HG03354 (cell line): ENCODE measurements at regions not wholly inside any gene's neighbourhood (a gene's known extent, or its start where the extent isn't known, plus 50 kb on each side); places are given as distances from the start of the nearest gene placed in this dataset.
"Not testable (repeated sequence)": the region's sequence is repeated elsewhere in the genome, so short reads cannot be mapped to it uniquely, and the experiment has no call there.

ENCODE experiments used
- ATAC-seq: cut with Tn5 transposase; IDR thresholded peaks from one replicate; pipeline ENCODE4 v1.9.1; 2021; ENCODE audit warnings: mild to moderate bottlenecking; ENCODE audit not compliant: unreplicated experiment, poor library complexity, severe bottlenecking

DNA sequence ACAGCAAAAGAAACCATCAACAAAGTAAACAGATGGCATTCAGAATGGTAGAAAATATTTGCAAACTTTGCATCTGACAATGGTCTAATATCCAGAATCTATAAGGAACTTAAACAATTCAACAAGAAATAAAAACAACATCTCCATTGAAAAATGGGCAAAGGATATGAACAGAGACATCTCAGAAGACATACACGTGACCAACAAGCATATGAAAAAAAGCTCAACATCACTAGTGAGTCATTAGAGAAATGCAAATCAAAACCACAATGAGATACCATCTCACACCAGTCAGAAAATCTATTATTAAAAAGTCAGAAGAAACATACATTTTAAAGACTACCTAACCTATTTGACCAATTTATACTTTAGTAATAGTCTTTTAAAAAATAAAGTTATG is 571.3 kb upstream of the NRG3 start:
- ATAC-seq = no peak

DNA sequence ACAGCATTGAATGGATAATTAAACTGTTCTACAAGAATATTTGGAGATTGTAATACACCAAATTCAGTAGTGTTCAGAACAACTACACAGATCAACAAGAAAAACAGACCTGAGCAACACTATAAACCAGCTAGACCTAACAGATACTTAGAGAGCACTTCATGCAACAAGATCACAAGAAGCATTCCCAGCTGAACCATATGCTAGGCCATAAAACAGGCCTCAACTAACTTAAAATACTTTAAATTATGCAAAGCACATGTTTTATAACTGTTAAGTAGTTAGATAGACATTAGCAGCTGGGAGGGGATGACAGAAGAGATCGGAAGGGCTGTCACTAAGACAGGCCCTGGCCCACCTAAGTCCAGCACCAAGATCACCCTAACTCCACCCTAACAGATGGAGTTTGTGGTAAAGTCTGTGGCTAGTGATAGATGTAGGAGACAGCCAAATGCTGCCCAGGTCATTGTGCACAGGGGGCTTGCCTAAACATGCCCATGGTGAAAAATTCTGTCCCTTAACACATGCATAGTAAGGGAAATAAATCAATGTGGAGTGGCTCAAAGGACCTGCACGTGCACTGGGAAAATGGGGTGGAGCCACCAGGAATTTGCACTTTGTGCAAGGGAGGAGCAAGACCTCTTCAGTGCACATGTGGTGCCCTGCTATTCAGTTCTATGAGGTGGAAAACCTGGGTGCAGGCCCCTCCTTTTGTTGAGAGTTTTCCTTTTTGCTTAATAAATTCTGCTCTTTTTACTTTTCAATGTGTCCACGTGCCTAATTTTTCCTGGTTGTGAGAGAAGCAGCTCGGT is 567.8 kb upstream of the NRG3 start:
- ATAC-seq = no peak

DNA sequence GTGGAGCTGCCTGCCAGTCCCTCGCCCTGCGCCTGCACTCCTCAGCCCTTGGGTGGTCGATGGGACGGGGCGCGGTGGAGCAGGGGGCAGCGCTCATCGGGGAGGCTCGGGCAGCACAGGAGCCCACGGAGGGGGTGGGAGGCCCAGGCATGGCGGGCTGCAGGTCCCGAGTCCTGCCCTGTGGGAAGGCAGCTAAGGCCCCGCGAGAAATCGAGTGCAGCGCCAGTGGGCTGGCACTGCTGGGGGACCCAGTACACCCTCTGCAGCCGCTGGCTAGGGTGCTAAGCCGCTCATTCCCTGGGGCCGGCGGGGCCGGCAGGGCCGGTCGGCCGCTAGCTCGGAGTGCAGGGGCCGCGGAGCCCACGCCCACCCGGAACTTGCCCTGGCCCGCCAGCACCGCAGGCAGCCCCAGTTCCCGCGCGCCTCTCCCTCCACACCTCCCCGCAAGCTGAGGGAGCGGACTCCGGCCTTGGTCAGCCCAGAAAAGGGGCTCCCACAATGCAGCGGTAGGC is 565.9 kb upstream of the NRG3 start:
- no peak for ATAC-seq

DNA sequence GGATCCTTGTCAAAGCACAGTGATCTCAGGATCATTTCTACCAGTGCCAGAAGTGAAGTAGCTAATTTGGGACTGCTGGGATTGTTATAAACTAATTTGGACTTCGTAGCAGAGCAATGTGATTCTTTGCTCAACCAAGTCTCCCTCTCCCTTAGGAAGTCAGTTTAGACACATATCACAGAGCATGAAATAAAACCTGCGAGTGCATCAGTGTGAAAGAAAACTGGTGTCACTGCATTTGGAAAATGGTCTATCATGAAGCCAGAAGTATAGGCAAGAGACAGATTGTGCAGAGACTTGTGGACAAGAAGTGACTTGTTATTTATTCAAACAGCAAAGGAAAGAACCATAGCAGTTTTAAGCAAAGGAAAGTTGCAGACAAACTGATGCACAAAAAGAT is 560.5 kb upstream of the NRG3 start:
- ATAC-seq = no peak

DNA sequence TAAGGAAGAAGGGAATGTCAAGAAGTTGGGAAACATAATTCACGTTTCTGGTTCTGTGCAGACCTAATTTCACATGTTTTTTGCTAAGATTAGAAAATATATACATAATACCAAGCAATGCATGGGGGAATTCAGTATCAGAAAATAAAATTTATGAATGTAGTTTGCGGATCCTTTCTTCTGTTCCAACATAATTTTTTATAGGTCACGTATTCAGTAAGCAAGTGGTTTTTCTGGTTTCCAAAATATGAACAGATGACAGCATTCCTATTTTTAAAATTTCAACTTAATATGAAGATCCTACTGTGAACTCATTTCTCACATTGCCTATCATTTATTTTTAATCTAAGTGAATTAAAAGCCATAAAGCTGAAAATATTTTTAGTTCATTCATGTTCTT is 560.0 kb upstream of the NRG3 start:
- ATAC-seq = no peak

DNA sequence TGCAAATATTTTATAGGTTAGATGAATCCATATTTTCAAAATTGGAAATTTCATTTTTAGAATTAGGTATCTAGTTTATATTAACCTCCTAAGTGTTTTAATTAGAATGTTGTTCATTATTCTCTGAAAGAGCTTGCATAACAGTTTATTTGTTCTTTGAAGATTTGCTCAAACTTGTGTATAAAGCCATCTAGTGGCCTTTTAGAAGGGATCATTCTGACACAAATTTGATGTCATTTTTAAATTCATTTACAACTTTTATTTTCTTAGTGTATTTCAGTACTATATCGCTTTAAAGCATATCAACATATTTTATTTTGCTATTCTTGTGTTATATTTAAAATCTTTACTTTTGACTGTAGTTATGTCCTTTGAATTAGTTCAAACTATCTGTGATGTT is 527.0 kb upstream of the NRG3 start:
- no peak for ATAC-seq

DNA sequence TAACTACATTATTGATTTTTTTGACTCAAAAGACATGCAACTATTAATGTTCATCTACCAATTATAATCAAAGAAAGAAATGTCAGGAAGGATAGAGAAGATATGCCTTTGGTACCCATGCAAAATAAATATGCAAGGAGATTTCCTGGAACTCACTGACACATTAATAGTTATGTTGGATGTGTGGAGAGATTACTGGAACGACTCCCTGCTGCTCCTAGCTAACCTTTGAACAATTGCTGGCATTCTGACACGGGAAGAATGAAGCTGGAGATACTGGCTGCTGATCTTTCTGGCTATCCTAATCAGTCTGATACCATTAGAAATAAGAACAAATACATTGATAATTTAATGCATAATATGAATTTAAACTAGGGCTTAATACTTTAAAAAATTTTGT is 507.9 kb upstream of the NRG3 start:
- no peak for ATAC-seq

DNA sequence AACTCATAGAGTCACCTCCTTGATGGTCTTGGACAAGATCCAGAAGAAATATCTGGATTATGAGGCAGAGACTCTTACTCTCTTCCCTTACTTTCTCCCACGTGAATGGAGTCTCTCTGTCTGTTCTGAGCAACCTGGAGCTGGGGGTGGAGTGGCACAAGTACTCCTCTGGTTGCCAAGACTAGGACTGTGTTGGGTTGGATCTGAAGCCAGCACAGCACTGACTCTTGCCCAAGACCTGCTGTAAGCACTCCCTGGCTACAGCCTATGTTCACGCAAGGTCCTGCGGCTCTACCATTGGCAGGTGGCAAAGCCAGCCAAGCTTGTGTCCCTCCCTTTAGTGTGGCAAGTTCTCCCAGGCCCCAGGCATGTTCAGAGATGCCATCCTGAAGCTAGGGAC is 488.2 kb upstream of the NRG3 start:
- ATAC-seq = no peak

DNA sequence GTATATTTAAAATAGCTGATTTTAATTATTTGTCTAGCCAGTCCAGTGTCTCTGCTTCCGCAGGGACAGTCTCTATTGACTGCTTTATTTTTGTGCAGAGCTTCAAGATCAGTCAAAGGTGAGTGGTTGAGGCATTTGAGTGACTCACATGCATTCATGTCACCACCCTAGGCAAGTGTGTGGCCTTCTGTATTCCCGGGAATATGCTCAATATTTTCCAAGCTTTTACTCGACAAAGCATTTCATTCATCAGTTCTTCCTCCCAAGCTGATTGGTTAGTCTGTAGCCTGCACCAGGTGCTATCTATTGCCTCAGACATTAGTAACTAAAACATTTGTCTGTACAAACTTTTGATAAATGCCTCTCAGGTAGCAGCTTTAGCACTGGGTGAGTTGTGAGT is 471.5 kb upstream of the NRG3 start:
- no peak for ATAC-seq

DNA sequence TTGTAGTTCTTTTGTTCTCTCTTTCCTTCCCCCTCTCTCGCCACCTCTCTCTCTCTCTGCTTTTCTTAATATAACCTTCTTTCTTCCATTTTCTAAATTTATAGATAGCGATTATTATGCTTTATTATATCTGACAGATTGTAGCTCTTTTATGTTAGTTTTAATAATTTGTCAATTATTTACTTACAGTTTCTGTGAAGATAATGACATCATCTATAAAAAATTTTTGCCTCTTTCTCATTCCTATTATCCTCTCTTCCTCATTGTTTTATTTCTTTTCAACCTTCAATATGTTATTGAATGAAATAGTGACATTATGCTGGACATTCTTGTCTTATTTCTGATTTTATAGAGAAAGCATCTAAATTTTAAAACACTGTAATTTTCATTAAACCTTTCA is 469.6 kb upstream of the NRG3 start:
- no peak for ATAC-seq

DNA sequence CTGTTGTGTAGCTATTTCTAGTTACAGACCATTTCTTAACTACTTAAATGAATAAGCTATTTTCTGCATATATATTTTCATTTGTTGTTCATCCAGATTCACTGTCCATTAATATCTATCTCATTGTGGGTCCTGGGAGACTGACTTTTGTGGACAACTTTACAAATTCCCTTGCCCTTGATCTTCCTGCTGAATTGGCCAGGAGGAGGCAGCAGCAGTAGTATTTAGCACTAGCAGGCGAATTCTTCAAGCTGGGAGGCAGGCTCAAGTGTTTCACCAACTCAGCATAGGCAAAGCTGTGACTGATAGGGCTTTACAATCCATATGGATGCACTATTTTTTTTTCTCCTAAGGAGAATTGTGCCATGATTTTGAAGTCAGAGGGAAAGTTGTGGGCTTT is 461.0 kb upstream of the NRG3 start:
- no peak for ATAC-seq

DNA sequence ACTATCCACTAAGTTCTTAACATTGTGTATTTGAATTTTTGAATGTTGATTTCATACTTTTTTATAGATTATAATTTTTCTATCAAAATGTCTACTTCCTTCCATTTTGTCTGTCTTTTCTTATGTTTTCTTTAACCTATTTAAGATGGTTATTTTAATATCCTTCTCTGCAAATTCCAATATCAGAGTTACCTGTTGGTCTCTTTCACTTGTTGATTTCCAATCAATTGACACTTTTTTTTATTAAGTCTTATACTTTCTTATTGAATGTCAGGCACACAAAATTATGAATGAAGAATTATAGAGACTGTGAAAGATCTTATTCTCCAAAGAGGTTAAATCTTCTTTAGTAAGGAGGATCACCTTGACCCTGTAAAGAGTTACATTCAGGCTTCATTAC is 448.3 kb upstream of the NRG3 start:
- no peak for ATAC-seq

DNA sequence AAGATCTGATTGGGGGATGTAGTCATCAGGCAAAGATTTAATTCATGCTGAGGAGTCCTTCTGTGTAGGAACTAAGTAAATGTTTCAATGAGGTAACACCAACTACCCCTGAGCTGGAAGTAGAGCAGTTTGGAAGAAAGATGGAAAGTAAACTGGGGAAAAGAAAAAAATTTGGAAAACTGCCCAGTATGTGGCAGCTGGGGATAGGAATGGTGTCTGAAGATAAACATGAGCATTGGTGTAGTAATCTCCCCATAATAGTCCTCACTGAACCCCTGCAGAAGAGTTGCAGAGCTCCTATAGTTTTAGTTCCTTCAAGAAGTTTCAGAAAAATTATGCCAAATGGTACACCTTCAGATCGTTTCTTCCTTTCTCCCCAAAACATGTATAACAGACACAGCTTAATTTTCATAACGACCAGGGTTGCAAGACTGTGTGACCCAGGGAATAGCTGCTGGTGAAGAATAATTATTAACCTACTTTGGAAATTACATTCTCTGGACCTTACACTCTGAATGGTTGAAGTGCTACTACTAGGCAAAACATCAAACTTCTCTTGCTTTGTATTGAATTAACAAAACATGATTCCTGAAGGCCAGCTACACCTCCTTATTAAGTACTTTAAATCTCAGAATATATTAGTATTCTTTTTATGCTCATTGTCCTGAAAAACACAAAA is 446.4 kb upstream of the NRG3 start:
- no peak for ATAC-seq

DNA sequence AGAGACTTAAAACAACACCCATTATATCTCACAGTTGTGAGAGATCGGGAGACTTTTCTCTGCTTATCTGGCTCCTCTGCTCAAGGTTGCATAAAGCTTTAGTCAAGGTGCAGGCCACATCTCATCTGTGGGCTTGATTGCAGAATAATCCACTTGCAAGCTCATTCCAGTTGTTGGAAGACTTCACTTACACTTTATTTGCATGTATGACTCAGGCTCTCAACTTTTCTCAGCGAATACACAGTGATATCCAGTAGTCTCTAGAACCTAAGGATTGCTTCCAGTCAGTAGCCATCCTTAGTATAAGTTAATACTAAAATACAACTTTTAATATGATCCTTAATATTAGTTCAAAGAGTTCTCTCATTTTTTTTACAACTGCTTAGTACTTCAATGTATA is 435.5 kb upstream of the NRG3 start:
- ATAC-seq = no peak

DNA sequence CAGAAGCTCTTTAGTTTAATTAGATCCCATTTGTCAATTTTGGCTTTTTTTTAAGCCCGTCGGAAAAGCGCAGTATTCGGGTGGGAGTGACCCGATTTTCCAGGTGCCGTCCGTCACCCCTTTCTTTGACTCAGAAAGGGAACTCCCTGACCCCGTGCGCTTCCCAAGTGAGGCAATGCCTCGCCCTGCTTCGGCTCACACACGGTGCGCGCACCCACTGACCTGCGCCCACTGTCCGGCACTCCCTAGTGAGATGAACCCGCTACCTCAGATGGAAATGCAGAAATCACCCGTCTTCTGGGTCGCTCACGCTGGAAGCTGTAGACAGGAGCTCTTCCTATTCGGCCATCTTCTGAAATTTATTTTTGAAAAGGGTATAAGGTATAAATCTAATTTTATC is 433.4 kb upstream of the NRG3 start:
- ATAC-seq = not testable (repeated sequence)

DNA sequence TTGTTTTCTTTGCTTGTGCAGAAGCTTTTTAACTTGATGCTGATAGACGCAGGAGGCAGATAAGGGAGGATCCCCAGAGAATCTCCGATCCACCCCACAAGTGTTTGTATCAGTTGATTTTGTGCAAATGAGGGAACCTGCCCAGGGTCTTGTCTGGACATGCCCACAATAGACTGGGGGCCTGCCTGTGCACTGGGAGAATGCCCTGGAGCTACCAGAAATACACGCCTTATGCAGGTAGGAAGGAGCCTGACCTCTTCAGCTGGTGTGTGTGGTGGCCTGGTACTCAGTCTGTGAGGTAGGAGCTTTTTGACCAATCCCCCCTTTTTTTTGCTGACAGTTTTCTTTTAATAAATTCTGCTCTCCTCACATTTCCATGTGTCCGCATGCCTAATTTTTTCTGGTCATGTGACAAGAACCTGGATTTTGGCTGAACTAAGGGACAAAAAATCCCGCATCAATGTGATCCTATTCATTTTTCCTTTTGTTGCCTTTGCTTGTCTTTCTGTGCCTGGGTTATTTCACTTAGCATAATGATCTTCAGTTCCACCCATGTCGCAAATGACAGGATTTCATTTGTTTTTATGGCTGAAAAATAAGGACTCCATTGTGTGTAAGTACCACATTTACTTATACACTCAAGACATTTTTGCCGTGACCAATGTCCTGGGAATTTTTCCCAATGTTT is 430.6 kb upstream of the NRG3 start:
- no peak for ATAC-seq

DNA sequence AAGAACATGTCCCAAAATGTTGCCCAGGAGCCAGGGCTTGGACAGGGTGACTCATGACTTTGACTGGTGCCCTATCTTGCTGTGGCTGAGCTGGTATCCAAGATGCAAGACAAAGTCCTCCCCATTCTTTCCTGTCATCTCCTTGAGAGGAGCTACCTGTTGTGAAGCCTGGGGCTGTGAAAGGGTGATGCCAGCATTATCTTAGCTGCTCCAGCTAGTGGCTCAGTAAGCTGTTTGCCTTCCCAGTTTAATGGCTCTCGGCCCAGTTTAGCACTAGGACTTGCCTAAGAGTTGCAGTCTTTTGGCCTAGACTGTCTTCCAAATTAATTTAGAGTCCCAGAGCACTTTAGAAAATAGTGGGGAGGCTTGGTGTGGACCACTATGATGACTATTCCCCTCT is 424.3 kb upstream of the NRG3 start:
- ATAC-seq = no peak

DNA sequence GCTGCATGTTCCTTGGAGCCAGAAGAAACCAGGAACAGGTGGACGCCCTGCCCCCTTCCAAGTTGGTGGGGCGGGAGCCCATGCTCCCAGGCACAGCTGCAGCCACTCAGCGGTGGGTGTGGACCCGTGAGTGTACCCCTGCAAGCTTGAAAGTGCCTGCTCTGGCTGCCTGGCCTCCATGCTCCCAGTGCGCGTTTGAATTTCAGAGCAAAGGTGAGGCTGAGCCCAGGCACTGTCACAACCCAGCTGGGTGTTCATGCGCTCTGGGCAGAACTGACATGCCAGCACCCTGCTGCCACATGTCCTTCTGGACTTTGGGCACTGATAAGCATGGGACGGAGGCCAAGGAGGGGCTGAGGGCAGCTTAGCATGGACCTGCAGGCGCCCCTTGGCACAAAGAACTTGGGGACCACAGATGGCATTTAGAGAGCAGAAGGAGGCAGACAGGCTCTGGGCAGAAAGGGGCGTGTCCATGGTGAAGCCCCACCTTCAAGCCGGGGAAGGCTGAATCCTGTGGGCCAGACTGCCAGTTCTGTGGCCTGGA is 402.0 kb upstream of the NRG3 start:
- no peak for ATAC-seq

DNA sequence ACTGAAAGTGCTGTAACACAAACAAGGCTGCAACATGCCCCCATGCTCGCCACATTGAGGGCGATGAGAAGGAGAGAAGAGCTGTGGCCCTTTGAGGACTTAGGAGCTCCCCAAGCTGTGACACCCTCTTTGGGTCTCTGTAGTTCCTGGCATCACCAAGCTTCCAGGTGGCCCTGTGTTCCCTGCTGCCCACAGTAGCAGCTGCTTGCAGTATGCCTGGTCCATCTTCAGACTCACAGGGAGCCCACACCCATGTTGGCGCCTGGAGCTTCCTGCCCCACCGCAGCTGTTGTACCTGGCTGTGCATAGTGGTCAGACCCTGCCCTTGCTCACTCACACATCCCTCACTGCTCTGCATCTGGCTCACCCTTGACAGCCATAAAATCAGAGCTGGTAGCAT is 401.2 kb upstream of the NRG3 start:
- no peak for ATAC-seq

DNA sequence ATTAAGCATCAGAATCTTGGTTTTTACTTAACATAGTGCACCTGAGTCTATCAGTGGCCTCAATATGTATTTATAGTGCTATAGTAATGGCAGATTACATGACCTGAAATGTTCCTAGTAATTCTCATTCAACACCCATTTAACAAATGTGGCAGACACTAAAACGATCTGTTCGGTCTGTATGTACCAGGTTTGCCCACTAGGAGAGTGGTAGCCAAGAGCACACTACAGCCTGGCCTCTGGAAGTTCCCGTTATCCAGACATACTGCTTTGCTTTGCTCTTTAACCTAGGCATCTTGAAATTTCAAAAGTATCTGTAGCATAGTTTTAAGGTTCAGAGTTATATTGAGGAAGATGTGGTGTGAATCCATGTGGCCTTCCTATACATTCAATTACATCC is 395.7 kb upstream of the NRG3 start:
- no peak for ATAC-seq

DNA sequence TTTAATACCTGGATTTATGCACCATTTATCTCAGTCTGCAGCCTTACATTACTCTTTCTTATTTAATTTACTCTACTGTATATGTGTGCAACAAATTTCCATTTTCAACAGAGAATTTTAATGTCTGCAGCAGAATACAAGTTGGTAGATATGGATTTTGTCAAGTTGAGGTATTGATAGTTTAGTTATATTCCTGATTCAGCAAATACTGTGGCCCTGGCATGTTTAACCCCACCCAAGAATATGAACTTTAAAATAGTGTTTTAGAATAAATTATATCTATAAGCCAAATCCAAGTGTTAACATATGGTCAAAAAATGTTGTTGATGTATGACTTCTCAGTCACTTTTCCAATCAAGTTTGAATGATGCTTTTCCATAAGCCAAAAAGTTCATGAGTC is 378.4 kb upstream of the NRG3 start:
- no peak for ATAC-seq
